Keratinocyte (primary cell): ENCODE measurements at regions not wholly inside any gene's neighbourhood (a gene's known extent, or its start where the extent isn't known, plus 50 kb on each side); places are given as distances from the start of the nearest gene placed in this dataset.

Source experiments
- DNase-seq: peaks from one replicate; pipeline ENCODE4 v3.0.0-alpha.2; 2011; ENCODE audit warnings: low read depth, missing footprints, low spot score
- FAIRE-seq: peaks from 2 replicates; lab custom pipeline; 2011; peaks lifted over from hg19 to GRCh38; lab: Jason Lieb, UNC
- H2AFZ ChIP-seq: 2 replicates; pipeline ENCODE4 v1.6.0; 2012; ENCODE audit warnings: low read length, control low read depth, inconsistent platforms; ENCODE audit not compliant: control insufficient read depth
- H3K27ac ChIP-seq: 2 replicates; pipeline ENCODE4 v1.5.1; 2011; ENCODE audit warnings: low read length; ENCODE audit not compliant: control insufficient read depth, insufficient read depth
- H3K27me3 ChIP-seq: 3 replicates; pipeline ENCODE4 v1.6.0; 2011; ENCODE audit warnings: low read length; ENCODE audit not compliant: control insufficient read depth, insufficient read depth; ENCODE audit errors: extremely low read depth
- H3K36me3 ChIP-seq, 2 experiments: 2 replicates in 1 of 2; 3 replicates in 1 of 2; pipeline ENCODE4 v1.5.1; 2011; ENCODE audit warnings: low read length in 2 of 2, mild to moderate bottlenecking in 1 of 2; ENCODE audit not compliant: control insufficient read depth in 2 of 2, insufficient read depth in 2 of 2; ENCODE audit errors: extremely low read depth in 1 of 2
- H3K4me1 ChIP-seq: 3 replicates; pipeline ENCODE4 v1.5.1; 2011; ENCODE audit warnings: low read length; ENCODE audit not compliant: control insufficient read depth, insufficient read depth; ENCODE audit errors: extremely low read depth
- H3K4me2 ChIP-seq: 3 replicates; pipeline ENCODE4 v1.6.0; 2011; ENCODE audit warnings: low read depth, low read length; ENCODE audit not compliant: control insufficient read depth, insufficient read depth; ENCODE audit errors: extremely low read depth
- H3K4me3 ChIP-seq, 3 experiments: fragments of 200-600 bp in 1 of 3; sonication (generic) in 1 of 3; 2 replicates in 2 of 3; 3 replicates in 1 of 3; pipeline ENCODE4 v1.5.1; 2011 to 2016; ENCODE audit warnings: low read length in 3 of 3, mild to moderate bottlenecking in 3 of 3, control low read depth in 2 of 3, inconsistent platforms in 1 of 3, low read depth in 1 of 3, mixed read lengths in 1 of 3, mixed run types in 1 of 3, moderate library complexity in 1 of 3; ENCODE audit not compliant: control insufficient read depth in 2 of 3, insufficient read depth in 2 of 3; ENCODE audit errors: extremely low read depth in 1 of 3
- H3K79me2 ChIP-seq: 2 replicates; pipeline ENCODE4 v1.6.0; 2012; ENCODE audit warnings: low read length; ENCODE audit not compliant: control insufficient read depth, insufficient read depth
- H3K9ac ChIP-seq: 3 replicates; pipeline ENCODE4 v1.6.0; 2011; ENCODE audit warnings: low read length; ENCODE audit not compliant: control insufficient read depth, insufficient read depth; ENCODE audit errors: extremely low read depth
- H3K9me1 ChIP-seq: 3 replicates; pipeline ENCODE4 v1.6.0; 2011; ENCODE audit warnings: low read length; ENCODE audit not compliant: control insufficient read depth, insufficient read depth; ENCODE audit errors: extremely low read depth
- H3K9me3 ChIP-seq: 2 replicates; pipeline ENCODE4 v1.5.1; 2012; ENCODE audit warnings: low read depth, low read length; ENCODE audit not compliant: control insufficient read depth
- H4K20me1 ChIP-seq: 3 replicates; pipeline ENCODE4 v1.6.0; 2011; ENCODE audit warnings: low read length; ENCODE audit not compliant: control insufficient read depth, insufficient read depth; ENCODE audit errors: extremely low read depth
- CTCF ChIP-seq, 3 experiments: IDR thresholded peaks in 1 of 3; conservative IDR thresholded peaks in 1 of 3; optimal IDR thresholded peaks in 1 of 3; 2 replicates in 2 of 3; 3 replicates in 1 of 3; pipeline versions ENCODE3 to v1.5.1; 2011; ENCODE audit warnings: low read length in 3 of 3, mild to moderate bottlenecking in 3 of 3, moderate library complexity in 2 of 3, control low read depth in 1 of 3, inconsistent platforms in 1 of 3; ENCODE audit not compliant: insufficient read depth in 2 of 3; ENCODE audit errors: extremely low read depth in 1 of 3
- EZH2 ChIP-seq: IDR thresholded peaks from one replicate; pipeline ENCODE4 v1.6.1; 2012; ENCODE audit warnings: inconsistent platforms, mild to moderate bottlenecking, low read length, moderate library complexity
- dilution Hi-C: fragments of 300-500 bp; cut with MboI; formaldehyde crosslinking; loops from one replicate; pipeline ENCODE4 v1.7.0; 2020; ENCODE audit warnings: low sequenced_read_pairs; ENCODE audit not compliant: extremely low pct_ligation_motif_present

DNA sequence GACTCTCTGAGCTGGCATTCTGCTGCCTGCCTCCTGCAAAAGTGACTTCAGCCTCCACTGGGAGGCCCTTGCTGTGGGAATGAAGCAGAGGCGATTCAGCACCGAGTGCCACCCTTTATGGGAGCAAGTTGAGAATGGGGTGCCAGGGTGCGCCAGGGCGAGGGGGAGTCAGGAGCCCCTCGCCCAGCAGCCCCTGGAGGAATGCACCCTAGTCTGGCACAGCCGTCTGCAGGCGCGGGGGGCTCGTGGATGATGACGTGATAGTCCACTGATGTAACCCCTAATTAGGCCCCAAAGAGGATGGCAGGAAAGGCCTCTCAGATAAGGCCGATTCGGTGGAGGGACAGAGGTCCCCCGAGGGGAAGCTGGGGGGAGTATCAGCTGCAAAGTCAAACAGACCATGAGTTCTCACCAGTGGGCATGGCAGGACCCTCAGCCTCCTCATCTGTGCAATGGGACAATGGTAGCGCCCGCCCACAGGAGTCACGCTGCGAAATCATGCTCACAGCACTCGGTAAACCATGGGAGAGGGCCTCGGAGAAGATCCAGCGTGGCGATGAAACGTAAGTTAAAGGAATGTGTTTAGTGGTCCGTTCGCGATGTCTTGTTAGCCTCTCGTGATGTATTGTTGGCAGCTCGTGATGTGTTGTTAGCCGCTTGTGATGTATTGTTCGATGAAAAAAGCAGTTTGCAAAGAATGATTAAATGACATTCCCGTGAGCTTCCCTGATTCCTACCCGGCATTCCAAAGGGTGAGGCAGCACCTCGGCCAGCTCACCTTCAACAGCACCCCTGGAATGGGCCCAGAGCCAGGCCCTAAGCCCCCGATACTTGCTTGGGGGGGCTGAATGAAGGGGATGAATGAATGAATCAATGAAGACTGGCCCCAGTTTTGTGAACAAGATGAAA, 49.7 kb upstream of the NOTCH1 start:
- no peak overlapping the region for H3K9ac ChIP-seq
- no peak overlapping the region for H3K4me2 ChIP-seq
- TF ChIP-seq EZH2, result no peak
- no peak for TF ChIP-seq CTCF (optimal IDR thresholded peaks at IDR 0.05 in 1 of 3, IDR thresholded peaks at IDR 0.05 in 1 of 3, conservative IDR thresholded peaks at IDR 0.05 in 1 of 3; ENCODE audit: extremely low read depth in 1 of 3, insufficient read depth in 2 of 3, low read length in 3 of 3)
- H3K4me1 ChIP-seq, result peaks cover 15% of the 10 kb centered on the region
- no peak overlapping the region for H2AFZ ChIP-seq
- H3K4me3 ChIP-seq, result no peak overlapping the region
- H3K36me3 ChIP-seq, result no peaks in the 10 kb centered on the region
- H3K27ac ChIP-seq, result no peak overlapping the region
- DNase-seq (no peak), FAIRE-seq (no peak)
- dilution Hi-C loops, result no loop called here
- no peaks in the 10 kb centered on the region for H3K9me3 ChIP-seq
- H3K9me1 ChIP-seq, result no peaks in the 10 kb centered on the region
- peaks cover 24% of the 10 kb centered on the region for H3K27me3 ChIP-seq
- no peaks in the 10 kb centered on the region for H3K79me2 ChIP-seq
- no peaks in the 10 kb centered on the region for H4K20me1 ChIP-seq
